ENCODE measurements at regions not wholly inside any gene's neighbourhood (a gene's known extent, or its start where the extent isn't known, plus 50 kb on each side); places are given as distances from the start of the nearest gene placed in this dataset.

GRCh38 chr2:149924028-149924427 lies 336.5 kb upstream of the MMADHC start (continued):
- TF ChIP-seq RXRA (IDR thresholded peaks at IDR 0.05; ENCODE audit: borderline replicate concordance, low read depth) (no peak), FOXM1 (IDR thresholded peaks at IDR 0.05; ENCODE audit: low read depth) (no peak)

- POLR2A ChIA-PET, result no interaction called here
- H3K27ac ChIP-seq (ENCODE audit: low read depth in 2 of 2, low read length in 1 of 2), result no peak overlapping the region
- WGBS (ENCODE audit: low lambda C conversion rate), result 86% methylated on average over 2 of the region's 2 CpGs
- peak; percentile 35; the same call in 1 of the 2 replicates for TF ChIP-seq GATA2 (CRISPR knock-in tag; IDR thresholded peaks at IDR 0.05)
- TF ChIP-seq MEF2A (IDR thresholded peaks at IDR 0.05; ENCODE audit: borderline replicate concordance, low read depth), result no peak
- TF ChIP-seq EP300 (IDR thresholded peaks at IDR 0.05; ENCODE audit: borderline replicate concordance in 1 of 2, low read depth in 1 of 2, low read length in 1 of 2), result peak in 1 of 2 experiments; percentile 57; a peak in 1 of 4 replicates
- no peak for DNase-seq
- CTCF ChIA-PET, result no interaction called here
- H3K9ac ChIP-seq, result no peak overlapping the region
- H3K36me3 ChIP-seq (replicated peaks in 1 of 2; ENCODE audit: control insufficient read depth in 1 of 2, insufficient read depth in 2 of 2, low read length in 1 of 2), result peaks cover 0 to 6% of the 10 kb centered on the region in 2 experiments
- H3K4me3 ChIP-seq (ENCODE audit: low read depth in 2 of 2, low read length in 1 of 2), result no peak overlapping the region
- H2AFZ ChIP-seq (ENCODE audit: low read depth), result no peak overlapping the region
- H3K79me2 ChIP-seq (ENCODE audit: insufficient read depth), result no peaks in the 10 kb centered on the region
- H4K20me1 ChIP-seq (ENCODE audit: insufficient read depth), result no peaks in the 10 kb centered on the region
- H3F3A ChIP-seq (replicated peaks; ENCODE audit: insufficient read depth), result no peaks in the 10 kb centered on the region
- no peaks in the 10 kb centered on the region for H3K27me3 ChIP-seq (ENCODE audit: insufficient read depth)
- H3K9me2 ChIP-seq, result no peaks in the 10 kb centered on the region
- no peak overlapping the region for H3K4me2 ChIP-seq
- H3K9me3 ChIP-seq, result peaks cover 15% of the 10 kb centered on the region; the same call in 1 of the 2 replicates
- no peaks in the 10 kb centered on the region; a peak in 2 of 4 replicates for H3K4me1 ChIP-seq (ENCODE audit: control insufficient read depth in 1 of 2, insufficient read depth in 2 of 2, low read depth in 1 of 2, low read length in 1 of 2)
These were observed 334.5 kb upstream of the MMADHC start for GRCh38 chr2:149921911-149922616.

GRCh38 chr2:149920389-149920788 lies 332.8 kb upstream of the MMADHC start:
- no peaks in the 10 kb centered on the region for H3K27me3 ChIP-seq (ENCODE audit: insufficient read depth)
- no peaks in the 10 kb centered on the region for H4K20me1 ChIP-seq (ENCODE audit: insufficient read depth)
- H3K36me3 ChIP-seq (replicated peaks in 1 of 2; ENCODE audit: control insufficient read depth in 1 of 2, insufficient read depth in 2 of 2, low read length in 1 of 2), result peaks cover 0 to 6% of the 10 kb centered on the region in 2 experiments
- H3K79me2 ChIP-seq (ENCODE audit: insufficient read depth), result no peaks in the 10 kb centered on the region
- ChIA-PET CTCF (no interaction called here), POLR2A (no interaction called here)
- WGBS (ENCODE audit: low lambda C conversion rate), result 69% methylated on average over 3 of the region's 3 CpGs
- H3K4me2 ChIP-seq, result no peak overlapping the region
- TF ChIP-seq TEAD4 (IDR thresholded peaks at IDR 0.05; ENCODE audit: borderline replicate concordance, insufficient read depth) (no peak), ELF1 (IDR thresholded peaks at IDR 0.05) (no peak), USF1 (IDR thresholded peaks at IDR 0.05; ENCODE audit: borderline replicate concordance, low read depth) (no peak), IRF3 (IDR thresholded peaks at IDR 0.05; ENCODE audit: low read depth, low read length) (no peak), RFX5 (IDR thresholded peaks at IDR 0.05; ENCODE audit: low read length) (no peak), TCF12 (IDR thresholded peaks at IDR 0.05) (no peak), FOSL2 (IDR thresholded peaks at IDR 0.05; ENCODE audit: borderline replicate concordance, low read depth) (no peak), POLR2AphosphoS5 (IDR thresholded peaks at IDR 0.05; ENCODE audit: low read depth, low read length) (no peak), YY1 (IDR thresholded peaks at IDR 0.05; ENCODE audit: low read depth) (no peak), GATA2 (CRISPR knock-in tag; IDR thresholded peaks at IDR 0.05) (no peak), FOXM1 (IDR thresholded peaks at IDR 0.05; ENCODE audit: low read depth) (no peak), MAX (IDR thresholded peaks at IDR 0.05; ENCODE audit: low read depth) (no peak), NFIC (IDR thresholded peaks at IDR 0.05; ENCODE audit: borderline replicate concordance) (no peak), MXI1 (IDR thresholded peaks at IDR 0.05; ENCODE audit: low read depth, low read length) (no peak), SIN3A (IDR thresholded peaks at IDR 0.05; ENCODE audit: borderline replicate concordance, low read depth, low read length) (no peak)
- H3K9ac ChIP-seq, result no peak overlapping the region
- no peaks in the 10 kb centered on the region; a peak in 2 of 4 replicates for H3K4me1 ChIP-seq (ENCODE audit: control insufficient read depth in 1 of 2, insufficient read depth in 2 of 2, low read depth in 1 of 2, low read length in 1 of 2)
- H3K4me3 ChIP-seq (ENCODE audit: low read depth in 2 of 2, low read length in 1 of 2), result no peak overlapping the region
- H3F3A ChIP-seq (replicated peaks; ENCODE audit: insufficient read depth), result no peaks in the 10 kb centered on the region
- H3K9me2 ChIP-seq, result no peaks in the 10 kb centered on the region
- H2AFZ ChIP-seq (ENCODE audit: low read depth), result no peak overlapping the region
- peaks cover 15% of the 10 kb centered on the region; the same call in 1 of the 2 replicates for H3K9me3 ChIP-seq
- no peak for DNase-seq
- H3K27ac ChIP-seq (ENCODE audit: low read depth in 2 of 2, low read length in 1 of 2), result no peak overlapping the region
